ENCODE measurements at regions not wholly inside any gene's neighbourhood (a gene's known extent, or its start where the extent isn't known, plus 50 kb on each side); places are given as distances from the start of the nearest gene placed in this dataset.
A peak's percentile ranks its signal among the peaks of the same experiment; 100 is the strongest.
"Not testable (repeated sequence)": the region's sequence is repeated elsewhere in the genome, so short reads cannot be mapped to it uniquely, and the experiment has no call there.

DNA sequence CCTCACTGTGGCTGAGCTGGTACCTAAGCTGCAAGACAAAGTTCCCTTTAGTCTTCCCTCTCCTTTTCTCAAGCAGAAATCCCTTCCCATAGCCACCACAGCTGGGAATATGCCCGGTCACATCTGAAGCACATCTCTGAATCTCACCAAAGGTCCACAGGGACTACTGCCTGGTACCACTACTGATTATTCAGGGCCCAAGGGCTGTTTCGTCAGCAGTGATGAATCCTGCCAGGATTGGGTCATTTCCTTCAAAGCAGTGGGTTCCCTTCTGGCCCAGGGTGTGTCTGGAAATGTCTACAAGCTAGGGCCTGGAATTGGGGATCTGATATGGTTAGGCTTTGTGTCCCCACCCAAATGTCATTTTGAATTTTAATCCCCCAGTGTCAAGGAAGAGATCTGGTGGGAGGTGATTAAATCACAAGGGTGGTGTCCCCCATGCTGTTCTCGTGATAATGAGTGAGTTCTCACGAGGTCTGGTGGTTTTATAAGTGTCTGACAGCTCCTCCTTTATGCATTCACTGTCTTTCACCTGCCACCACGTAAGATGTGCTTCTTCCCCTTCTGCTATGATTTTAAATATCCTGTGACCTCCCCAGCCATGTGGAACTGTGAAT lies 83.2 kb upstream of the FST start:
- H3K27ac ChIP-seq, result no peak overlapping the region
- H3K4me3 ChIP-seq, result no peak overlapping the region

DNA sequence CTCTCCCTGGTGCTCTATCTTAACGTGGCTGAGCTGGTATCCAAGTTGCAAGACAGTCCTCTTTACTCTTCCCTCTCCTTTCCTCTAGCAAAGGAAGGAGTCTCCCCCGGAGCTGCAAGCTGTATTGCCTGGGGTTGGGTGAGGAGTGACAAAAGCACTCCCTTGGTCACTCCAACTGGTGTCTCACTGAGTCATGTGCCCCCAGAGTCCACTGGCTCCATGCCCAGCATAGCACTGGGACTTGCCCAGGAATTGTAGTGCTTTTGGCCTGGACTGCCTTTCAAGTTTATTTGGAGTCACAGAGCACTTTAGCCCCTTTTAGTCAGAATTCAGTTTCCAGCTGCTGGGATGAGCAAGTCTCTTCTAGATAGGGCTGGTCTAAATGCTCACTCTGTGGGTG lies 82.6 kb upstream of the FST start:
- no peak overlapping the region for H3K4me3 ChIP-seq

DNA sequence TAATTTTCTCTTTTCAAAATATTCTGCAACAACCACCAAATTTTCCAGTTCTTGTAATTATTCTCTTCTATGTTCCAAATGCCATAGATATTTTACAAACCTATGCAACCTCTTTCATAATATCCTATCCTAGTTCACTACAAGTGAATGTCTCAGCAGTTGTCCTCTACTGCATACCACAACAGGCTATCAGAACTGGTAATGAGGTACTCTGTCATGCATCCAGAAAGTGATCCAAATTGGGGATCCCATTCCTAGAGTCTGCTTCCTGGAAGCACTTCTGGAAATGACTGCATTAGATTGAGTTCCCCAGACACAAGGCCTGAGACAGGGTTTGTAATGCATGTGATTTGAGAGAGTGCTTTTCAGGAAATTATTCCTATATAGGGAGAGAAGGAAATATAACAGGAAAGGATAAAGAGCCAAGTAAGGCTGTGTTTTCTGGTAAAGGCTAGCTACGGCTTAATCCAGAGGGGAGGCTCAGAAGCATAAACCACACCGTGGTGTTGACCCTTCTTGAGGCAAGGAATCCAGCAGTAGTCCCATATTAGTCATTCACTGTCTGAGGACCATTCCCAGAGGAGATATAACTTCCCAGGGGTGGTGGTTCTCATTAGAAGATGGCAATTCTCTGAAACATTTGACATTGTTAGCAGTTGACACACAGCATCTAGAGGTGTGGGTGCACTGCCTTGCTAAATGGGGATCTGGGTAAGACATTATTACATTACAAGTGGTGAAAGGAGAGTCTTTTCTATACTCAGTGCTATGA lies 80.3 kb upstream of the FST start:
- Histone ChIP-seq H3K4me3 (no peak overlapping the region), H3K27ac (no peak overlapping the region)

More for the DNA sequence above, 82.6 kb upstream of the FST start:
- peak overlapping the region in 1 of 21 experiments; percentile 11 for H3K27ac ChIP-seq

DNA sequence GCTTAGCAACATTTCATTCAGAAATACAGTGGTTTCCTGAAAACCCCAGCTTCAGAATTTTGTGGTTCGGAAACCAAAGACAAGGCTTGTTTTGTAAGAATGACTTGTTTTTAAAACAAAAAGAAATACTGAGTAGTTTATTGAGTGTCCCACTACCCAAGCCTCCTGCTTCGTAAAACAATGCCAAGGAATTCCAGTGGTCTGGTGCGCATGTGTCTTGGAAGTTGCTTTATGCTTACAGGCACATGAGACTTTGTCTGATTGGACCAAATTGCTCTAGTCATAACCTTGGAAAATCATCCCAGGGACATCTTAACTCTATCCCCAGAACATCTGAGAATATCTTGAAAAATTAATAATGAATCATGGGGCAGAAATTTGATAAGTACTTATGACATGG lies 77.1 kb upstream of the FST start:
- H3K27ac ChIP-seq, result no peak overlapping the region
- H3K4me3 ChIP-seq, result no peak overlapping the region

- peak overlapping the region in 1 of 21 experiments; percentile 12 for H3K27ac ChIP-seq
- H3K4me3 ChIP-seq, result no peak overlapping the region
Measured at GRCh38 chr5:53403758-53404157, 76.7 kb upstream of the FST start.

DNA sequence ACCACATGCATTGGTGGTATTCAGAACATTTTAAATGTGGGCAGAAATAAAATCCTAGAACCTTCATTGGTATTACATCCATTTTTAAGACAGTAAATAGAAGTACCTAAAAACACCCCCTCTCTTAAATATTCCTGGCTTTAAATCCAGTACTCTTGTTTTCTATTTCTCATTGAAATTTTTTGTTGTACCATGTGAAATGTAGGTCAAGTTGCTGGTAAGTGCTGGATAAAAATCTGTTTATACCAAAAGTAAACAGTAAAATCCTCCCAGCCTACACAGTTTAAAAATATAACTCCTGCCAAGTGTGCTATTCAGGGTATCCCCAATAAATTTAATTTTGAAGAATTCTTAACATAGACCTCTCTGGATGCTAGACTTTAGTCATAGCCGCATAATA lies 75.0 kb upstream of the FST start:
- no peak overlapping the region for H3K27ac ChIP-seq
- no peak overlapping the region for H3K4me3 ChIP-seq

GRCh38 chr5:53406630-53407316 lies 73.7 kb upstream of the FST start:
- H3K4me3 ChIP-seq, result no peak overlapping the region

GRCh38 chr5:53407373-53407772 lies 73.1 kb upstream of the FST start:
- H3K27ac ChIP-seq, result no peak overlapping the region
- no peak overlapping the region for H3K4me3 ChIP-seq

More at GRCh38 chr5:53406630-53407316, 73.7 kb upstream of the FST start:
- H3K27ac ChIP-seq, result no peak overlapping the region

DNA sequence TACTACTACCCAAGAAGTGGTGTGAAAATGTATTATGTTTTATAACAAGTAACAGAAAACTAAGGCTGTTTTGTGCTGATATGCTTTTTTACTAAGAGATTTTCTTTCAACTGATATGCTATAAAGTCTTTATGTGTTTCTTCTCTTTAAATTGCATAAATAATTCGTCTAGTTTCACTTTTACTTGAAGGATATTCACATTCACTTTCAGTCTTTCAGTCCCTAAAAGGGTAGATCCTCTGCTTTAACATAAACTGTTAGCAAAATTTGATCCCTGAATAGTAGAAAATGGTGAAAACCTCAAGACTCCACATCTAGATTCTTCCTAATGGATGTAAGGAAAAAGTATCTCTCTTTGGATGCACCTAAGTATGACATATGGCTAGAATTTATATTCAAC lies 69.0 kb upstream of the FST start:
- H3K4me3 ChIP-seq, result no peak overlapping the region
- H3K27ac ChIP-seq, result no peak overlapping the region

DNA sequence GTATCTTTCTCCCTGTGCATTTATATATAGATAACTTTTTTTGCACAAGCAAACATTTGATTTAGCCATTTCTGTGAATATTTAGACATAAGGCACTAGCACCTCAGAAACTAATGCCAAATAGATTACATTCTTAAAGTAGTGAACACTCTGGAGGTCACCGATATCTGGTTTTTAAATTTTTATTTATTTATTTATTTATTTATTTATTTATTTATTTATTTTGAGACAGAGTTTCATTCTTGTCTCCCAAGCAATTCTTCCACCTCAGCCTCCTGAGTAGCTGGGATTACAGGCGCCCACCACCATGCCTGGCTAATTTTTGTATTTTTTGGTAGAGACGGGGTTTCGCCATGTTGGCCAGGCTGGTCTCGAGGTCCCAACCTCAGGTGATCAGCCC lies 67.9 kb upstream of the FST start:
- not testable (repeated sequence) for H3K27ac ChIP-seq, H3K4me3 ChIP-seq

DNA sequence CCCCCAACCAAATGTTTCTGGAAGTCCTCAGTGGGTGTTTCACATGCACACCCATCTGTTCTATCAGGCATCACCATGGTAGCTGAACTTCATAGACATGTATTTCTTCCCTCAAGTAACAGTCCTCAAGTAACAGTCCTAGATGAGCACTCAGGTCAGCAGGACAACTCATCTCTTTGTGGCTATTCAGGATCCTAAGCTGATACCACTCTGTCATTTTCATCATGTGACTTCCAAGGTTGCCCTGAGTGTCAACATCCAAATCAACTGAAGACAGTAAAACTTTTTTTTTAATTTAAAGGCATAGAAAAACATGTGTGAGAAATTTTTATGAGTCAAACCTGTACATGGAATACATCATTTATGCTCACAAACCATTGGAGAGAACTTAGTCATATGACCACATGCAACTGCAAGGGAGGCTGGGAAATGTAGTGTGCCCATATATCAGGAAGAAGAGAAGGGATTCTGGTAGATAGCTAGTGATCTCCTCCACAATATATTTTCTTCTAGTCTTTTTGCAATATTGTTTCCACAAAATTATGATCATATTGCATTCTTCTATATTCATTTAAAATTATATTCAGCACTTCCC lies 64.2 kb upstream of the FST start:
- no peak overlapping the region for H3K27ac ChIP-seq

GRCh38 chr5:53418409-53418808 lies 62.0 kb upstream of the FST start:
- no peak overlapping the region for H3K4me3 ChIP-seq

More for the DNA sequence above, 64.2 kb upstream of the FST start:
- H3K4me3 ChIP-seq, result no peak overlapping the region

DNA sequence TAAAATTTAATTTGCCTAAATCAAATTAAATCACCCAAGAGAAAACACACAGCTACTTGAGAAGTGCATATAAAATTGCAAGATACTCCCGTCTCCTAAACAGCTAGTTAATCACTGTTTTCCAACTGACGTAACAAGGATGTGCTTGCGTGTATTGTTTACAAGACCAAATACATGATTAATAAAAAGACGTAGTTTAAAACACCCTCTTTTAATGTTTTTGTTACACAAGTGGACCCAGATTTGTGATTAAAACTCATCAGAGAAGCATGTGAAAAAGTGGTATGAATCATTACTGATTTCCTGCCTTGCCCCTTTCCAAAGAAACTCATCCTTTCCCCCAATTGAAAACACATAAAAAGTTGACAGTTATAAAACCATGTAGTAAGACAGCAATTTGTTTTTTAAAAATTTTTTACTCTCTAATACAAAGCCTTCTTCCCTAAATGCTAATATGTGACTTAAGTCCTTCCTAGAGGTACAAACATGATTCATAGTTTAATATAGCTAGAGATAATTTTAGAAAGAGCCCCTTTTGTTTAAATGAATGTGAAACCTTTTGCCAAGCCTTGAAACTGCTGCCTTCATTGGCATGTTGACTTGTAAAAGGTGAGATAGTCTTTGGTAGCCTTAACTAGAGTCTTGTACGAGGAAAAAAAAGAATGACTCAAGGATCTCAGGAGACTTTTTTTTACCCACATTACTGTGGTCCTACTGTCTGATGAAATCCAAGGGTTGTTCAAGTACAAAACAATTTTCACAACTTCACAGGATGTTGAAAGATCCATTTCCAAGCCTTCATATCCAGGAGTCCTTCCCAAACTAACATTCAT lies 61.4 kb upstream of the FST start:
- no peak overlapping the region for H3K4me3 ChIP-seq
- H3K27ac ChIP-seq, result peak overlapping the region in 6 of 21 experiments; percentile 6 to 74 (median 29)

More at GRCh38 chr5:53418409-53418808, 62.0 kb upstream of the FST start:
- peak overlapping the region in 4 of 21 experiments; percentile 2 to 74 (median 34) for H3K27ac ChIP-seq

DNA sequence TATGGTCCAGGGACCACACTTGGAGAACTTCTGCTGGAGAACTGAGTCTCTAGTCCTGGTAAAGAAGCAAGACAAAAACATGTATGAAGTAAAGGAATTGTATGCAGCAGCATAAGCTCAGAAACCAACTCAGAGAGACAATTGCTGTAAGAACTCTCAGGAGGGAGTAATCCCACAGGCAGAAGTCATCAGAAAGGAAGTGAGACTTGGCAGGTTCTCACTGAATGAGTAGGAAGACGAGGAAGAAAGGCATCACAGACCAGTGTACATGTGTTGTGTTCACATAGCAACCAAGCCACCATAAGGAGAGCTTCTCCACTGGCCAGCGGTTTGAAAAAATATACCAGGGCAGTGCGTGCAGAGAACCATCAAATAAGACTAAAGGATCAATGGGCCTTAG lies 57.9 kb upstream of the FST start:
- no peak overlapping the region for H3K4me3 ChIP-seq

DNA sequence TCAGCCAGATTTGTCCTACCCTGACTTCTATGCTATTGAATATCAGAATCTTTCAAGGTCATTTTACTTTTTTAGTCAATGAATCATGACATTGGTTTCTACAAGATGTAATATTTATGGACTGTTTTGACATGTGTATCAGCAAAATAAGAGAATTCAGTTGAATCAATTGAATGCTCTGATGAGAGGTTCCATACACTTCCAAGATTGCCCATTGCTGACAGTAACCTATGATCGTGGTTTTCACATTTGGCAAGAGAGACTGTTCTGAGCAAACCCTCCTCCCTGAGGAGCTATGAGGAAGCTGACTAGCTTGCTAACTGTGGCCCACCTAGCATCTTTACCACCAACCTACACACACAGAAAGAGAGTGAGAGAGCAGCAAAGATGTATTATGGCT lies 56.7 kb upstream of the FST start:
- Histone ChIP-seq H3K27ac (no peak overlapping the region), H3K4me3 (no peak overlapping the region)

More for the DNA sequence above, 57.9 kb upstream of the FST start:
- no peak overlapping the region for H3K27ac ChIP-seq

- Histone ChIP-seq H3K27ac (peak overlapping the region in 2 of 21 experiments; percentile 36), H3K4me3 (no peak overlapping the region)
Measured at GRCh38 chr5:53424686-53425615, 55.5 kb upstream of the FST start.

DNA sequence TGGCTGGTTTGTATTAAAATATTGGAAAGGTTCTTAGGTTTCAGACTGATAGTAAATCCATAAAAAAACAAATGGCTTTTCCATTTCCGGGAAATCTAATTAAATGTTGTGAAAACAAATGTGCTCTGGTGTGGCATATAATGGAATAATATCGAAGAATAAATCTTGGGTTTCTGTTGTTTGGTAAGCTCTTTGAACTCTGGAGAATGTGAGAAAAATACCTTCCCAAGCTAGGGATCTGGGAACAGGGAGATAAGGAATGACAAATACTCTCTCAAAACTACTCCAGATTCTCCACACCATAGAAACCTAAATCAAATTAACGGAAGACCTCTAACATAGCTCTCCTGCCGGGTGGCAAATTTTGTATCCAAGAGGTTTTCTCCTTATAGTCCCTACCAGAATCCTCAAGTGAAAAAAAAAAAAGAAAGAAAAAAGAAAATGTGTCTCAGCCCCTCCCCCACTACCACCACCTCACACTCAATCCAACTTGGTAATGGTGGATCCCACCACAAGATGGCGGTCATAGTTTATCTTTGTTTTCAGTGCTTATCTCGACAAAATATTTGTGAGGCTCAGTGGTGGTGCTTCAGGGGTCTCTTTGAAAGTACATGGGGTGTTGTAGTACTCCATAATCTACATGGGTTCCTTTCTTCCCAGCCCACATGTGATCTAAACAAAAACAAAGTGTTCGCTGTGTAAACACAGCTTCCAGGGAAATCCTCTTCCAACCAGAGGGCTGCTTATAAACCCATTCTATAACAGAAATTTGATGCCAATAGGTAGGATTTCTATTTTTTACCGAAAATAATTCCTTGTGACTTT lies 54.5 kb upstream of the FST start:
- peak overlapping the region in 2 of 21 experiments; percentile 36 for H3K27ac ChIP-seq
- H3K4me3 ChIP-seq, result no peak overlapping the region

GRCh38 chr5:53426512-53426830 lies 54.0 kb upstream of the FST start:
- no peak overlapping the region for H3K27ac ChIP-seq
- no peak overlapping the region for H3K4me3 ChIP-seq

All from skin epidermis (tissue), 12 donors.